ENCODE measurements at regions not wholly inside any gene's neighbourhood (a gene's known extent, or its start where the extent isn't known, plus 50 kb on each side); places are given as distances from the start of the nearest gene placed in this dataset.

GRCh38 chr5:143663872-143664271 lies 148.1 kb upstream of the HMHB1 start:
- no peak for TF ChIP-seq CTCF (IDR thresholded peaks at IDR 0.05; ENCODE audit: insufficient read depth, low read depth, low read length, missing control alignments)
- no peak for DNase-seq (ENCODE audit: low read depth)
- no peak overlapping the region for H3K4me3 ChIP-seq (ENCODE audit: low read depth, low read length)

GRCh38 chr5:143662020-143662419 lies 149.9 kb upstream of the HMHB1 start:
- no peak overlapping the region for H3K4me3 ChIP-seq (ENCODE audit: low read depth, low read length)
- DNase-seq (ENCODE audit: low read depth) = no peak

GRCh38 chr5:143660625-143661024 lies 151.3 kb upstream of the HMHB1 start:
- no peak for DNase-seq (ENCODE audit: low read depth)
- TF ChIP-seq CTCF (IDR thresholded peaks at IDR 0.05; ENCODE audit: insufficient read depth, low read depth, low read length, missing control alignments) = no peak
- no peak overlapping the region for H3K4me3 ChIP-seq (ENCODE audit: low read depth, low read length)

More at GRCh38 chr5:143662020-143662419, 149.9 kb upstream of the HMHB1 start:
- no peak for TF ChIP-seq CTCF (IDR thresholded peaks at IDR 0.05; ENCODE audit: insufficient read depth, low read depth, low read length, missing control alignments)

GRCh38 chr5:143659599-143660238 lies 152.2 kb upstream of the HMHB1 start:
- TF ChIP-seq CTCF (IDR thresholded peaks at IDR 0.05; ENCODE audit: insufficient read depth, low read depth, low read length, missing control alignments) = no peak
- no peak for DNase-seq (ENCODE audit: low read depth)
- H3K4me3 ChIP-seq (ENCODE audit: low read depth, low read length) = no peak overlapping the region

GRCh38 chr5:143658956-143659355 lies 153.0 kb upstream of the HMHB1 start:
- TF ChIP-seq CTCF (IDR thresholded peaks at IDR 0.05; ENCODE audit: insufficient read depth, low read depth, low read length, missing control alignments) = no peak
- H3K4me3 ChIP-seq (ENCODE audit: low read depth, low read length) = no peak overlapping the region
- DNase-seq (ENCODE audit: low read depth) = no peak

- no peak for DNase-seq (ENCODE audit: low read depth)
- TF ChIP-seq CTCF (IDR thresholded peaks at IDR 0.05; ENCODE audit: insufficient read depth, low read depth, low read length, missing control alignments) = no peak
These were observed 154.2 kb upstream of the HMHB1 start for GRCh38 chr5:143657647-143658285.

More at GRCh38 chr5:143657647-143658285, 154.2 kb upstream of the HMHB1 start:
- H3K4me3 ChIP-seq (ENCODE audit: low read depth, low read length) = no peak overlapping the region

Measured in GM12865 (cell line).